Thyroid gland (tissue), 4 donors: ENCODE measurements at regions not wholly inside any gene's neighbourhood (a gene's known extent, or its start where the extent isn't known, plus 50 kb on each side); places are given as distances from the start of the nearest gene placed in this dataset.

Experiments
- CTCF ChIP-seq, 6 experiments: fragments of 200-600 bp in 3 of 6; fragments of 450-650 bp in 3 of 6; sonication (generic) in 3 of 6; IDR thresholded peaks; one replicate each; pipeline ENCODE4 v1.5.1; 2016 to 2019; ENCODE audit warnings: antibody characterized with exemption in 6 of 6, mild to moderate bottlenecking in 2 of 6, inconsistent platforms in 1 of 6, moderate library complexity in 1 of 6
- POLR2A ChIP-seq, 2 donors: fragments of 450-650 bp; IDR thresholded peaks; one replicate each; pipeline ENCODE4 v1.6.1; 2017; ENCODE audit warnings: antibody characterized with exemption in 2 of 2, mild to moderate bottlenecking in 2 of 2, moderate library complexity in 1 of 2

- TF ChIP-seq CTCF (IDR thresholded peaks at IDR 0.05) (no peak), POLR2A (IDR thresholded peaks at IDR 0.05) (no peak)
These were observed 573.1 kb upstream of the KLF4 start for GRCh38 chr9:108062680-108063079.
